ENCODE measurements at regions not wholly inside any gene's neighbourhood (a gene's known extent, or its start where the extent isn't known, plus 50 kb on each side); places are given as distances from the start of the nearest gene placed in this dataset.
"Not testable (repeated sequence)": the region's sequence is repeated elsewhere in the genome, so short reads cannot be mapped to it uniquely, and the experiment has no call there.

DNA sequence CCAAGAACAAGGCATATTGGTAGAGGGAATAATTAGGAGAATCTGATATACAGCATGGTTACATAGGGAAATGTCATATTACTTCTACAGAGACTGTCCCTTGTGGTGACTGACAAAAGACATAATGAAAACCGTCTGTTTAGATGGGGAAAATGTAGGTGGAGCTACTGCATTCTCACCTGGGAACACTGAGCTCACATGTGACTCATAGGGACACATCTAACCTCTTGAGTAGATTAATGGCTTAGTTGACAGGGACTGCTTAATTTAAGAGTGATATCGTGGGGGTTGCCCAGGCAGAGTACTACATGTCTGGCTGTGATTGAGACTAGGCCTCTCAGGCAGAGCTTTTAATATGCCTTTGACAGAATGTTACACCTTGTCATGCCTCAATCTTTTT is 235.3 kb upstream of the ZFP64 start:
- no peak for DNase-seq

- no peak for DNase-seq
Measured at GRCh38 chr20:52425701-52426100, 234.1 kb upstream of the ZFP64 start.

- no peak for DNase-seq
Measured at GRCh38 chr20:52425253-52425652, 233.7 kb upstream of the ZFP64 start.

- not testable (repeated sequence) for DNase-seq
Measured at GRCh38 chr20:52424357-52424942, 232.9 kb upstream of the ZFP64 start.

- DNase-seq: not testable (repeated sequence)
Measured at GRCh38 chr20:52423536-52424140, 232.1 kb upstream of the ZFP64 start.

DNA sequence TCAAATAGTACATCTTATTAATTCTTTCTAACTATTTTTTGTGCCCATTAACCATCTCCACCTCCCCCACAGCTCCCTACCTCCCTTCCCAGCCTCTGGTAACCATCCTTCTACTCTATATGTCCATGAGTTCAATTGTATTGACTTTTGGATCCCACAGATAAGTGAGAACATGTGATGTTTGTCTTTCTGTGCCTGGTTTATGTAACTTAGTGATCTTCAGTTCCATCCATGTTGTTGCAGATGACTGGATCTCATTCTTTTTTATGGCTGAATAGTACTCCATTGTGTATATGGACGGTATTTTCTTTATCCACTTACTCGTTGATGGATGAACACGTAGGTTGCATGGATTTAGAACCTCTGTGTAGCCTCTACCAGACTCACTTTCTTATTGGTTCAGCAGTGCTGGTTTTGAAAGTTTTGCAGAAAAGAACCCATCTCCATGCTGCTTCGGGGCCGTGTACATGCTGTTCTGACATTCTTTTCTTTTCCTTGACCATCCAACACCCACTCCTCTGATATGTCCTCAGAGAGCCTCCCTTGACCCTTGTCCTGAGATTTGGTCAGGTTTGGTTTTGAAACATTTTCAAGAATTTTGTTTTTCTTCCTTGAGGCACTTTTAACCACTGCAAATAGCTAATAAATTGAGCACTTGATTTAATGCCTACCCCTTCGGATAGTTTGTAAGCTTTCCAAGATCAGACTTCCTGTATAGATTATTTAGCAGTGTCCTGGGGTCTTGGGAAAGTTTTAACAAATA is 231.2 kb upstream of the ZFP64 start:
- DNase-seq: no peak

DNA sequence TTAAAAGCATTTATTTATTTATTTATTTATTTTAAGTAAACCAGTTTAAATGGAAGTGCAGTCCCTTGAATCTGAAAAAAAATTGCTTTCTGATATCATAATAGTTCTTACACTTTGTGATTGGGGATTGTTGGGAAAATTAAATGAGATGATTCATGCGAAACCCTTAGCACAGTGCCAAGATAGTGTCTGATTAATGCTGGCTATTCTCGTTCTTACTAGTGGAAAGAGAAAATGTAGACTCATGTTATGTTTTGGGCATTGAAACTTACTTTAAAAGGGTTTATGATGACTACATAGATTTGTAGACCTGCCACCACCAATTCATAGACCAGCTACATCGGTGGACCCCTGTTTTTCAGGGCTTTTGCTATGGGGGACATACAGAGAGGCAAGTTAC is 229.2 kb upstream of the ZFP64 start:
- DNase-seq: no peak

- no peak for DNase-seq
Measured at GRCh38 chr20:52419205-52419604, 227.6 kb upstream of the ZFP64 start.

DNA sequence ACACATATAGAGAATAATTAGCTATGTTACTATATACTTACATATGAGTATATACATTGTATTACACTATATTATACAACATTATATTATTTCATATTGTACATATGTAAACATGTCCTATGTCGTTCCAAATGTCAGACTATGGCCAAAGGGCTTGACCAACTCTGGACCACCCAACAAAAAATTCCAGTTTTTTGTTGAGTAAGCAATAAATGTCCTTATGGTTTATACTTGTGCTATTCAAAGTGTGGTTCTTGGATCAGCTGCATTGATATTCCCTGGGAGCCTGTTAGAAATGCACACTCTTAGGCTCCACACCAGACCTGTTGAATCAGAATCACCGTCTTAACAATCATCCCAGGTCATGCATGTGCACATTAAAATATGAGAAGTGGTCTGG is 225.4 kb upstream of the ZFP64 start:
- DNase-seq: no peak

DNA sequence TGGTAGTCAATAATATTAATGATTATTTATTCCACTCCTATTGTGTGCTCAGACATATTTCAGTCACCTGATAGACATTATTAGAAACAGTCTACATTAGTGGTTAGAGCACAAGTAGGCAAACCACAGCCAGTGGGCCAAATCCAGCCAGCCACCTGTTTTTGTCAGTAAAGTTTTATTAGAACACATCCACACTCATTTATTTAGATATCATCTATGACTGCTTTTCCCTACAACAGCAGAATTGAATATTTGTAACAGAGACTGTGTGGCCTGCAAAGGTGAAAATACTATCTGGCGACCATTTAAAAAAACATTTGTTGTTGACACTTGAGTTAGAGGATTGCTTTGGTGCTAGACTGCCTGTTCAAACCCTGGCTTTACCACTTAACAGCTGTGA is 220.0 kb upstream of the ZFP64 start:
- DNase-seq: no peak

DNA sequence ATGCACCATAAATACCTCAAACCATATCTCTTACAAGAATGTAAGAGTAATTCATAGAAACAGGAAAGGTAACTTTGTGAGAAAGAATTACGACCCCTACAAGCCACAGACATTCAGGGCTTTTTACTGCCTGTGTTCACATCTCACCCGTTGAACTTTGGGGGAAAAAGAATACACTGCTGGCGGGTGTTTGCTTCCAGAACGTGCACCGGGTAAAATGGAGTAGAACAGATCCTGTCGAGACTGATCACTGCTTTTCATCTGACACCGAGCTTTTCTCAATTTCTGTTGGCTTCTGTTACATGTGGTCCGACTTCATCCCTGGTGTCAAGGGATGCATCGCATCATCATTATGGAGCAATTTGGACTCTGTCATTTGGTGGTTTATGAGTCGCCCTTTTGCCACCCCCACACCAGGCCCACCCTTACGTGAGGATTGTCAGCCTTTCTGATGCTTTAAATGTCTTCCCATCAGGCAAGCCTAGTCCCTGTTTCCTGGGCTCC is 219.2 kb upstream of the ZFP64 start:
- DNase-seq: no peak

GRCh38 chr20:52410182-52410647 is 218.6 kb upstream of the ZFP64 start:
- DNase-seq: peak; percentile 19

DNA sequence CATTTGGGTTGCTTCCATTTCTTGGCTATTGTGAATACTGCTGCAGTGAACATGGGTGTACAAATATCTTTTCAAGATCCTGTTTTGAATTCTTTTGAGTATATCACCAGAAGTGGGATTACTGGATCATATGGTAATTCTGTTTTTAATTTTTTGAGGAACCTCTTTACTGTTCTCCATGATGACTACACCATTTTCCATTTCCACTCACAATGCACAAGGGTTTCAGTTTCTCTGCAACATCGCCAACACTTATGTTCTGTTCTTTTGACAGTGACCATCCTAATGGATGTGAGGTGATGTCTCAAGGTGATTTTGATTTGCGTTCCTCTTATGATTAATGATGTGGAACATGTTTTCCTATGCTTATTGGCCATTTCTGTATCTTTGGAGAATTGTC is 214.4 kb upstream of the ZFP64 start:
- no peak for DNase-seq

DNA sequence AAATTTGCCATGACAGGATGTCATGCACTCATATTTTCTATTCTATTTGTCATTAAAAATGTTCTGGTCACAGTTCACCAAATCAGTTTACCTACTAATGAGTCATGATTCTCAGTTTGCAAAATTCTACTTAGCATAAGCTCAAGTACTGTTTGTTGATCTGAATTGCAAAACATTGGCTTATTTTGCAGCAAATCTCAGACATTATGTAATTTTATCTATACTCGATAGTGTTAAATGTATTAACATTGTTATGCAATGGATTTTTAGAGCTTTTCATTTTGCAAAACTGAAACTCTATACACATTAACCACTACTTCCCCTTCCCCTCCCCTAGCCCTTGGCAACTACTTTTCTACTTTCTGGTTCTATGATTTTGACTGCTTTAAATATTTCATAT is 213.8 kb upstream of the ZFP64 start:
- no peak for DNase-seq

GRCh38 chr20:52404671-52405070 is 213.1 kb upstream of the ZFP64 start:
- no peak for DNase-seq

DNA sequence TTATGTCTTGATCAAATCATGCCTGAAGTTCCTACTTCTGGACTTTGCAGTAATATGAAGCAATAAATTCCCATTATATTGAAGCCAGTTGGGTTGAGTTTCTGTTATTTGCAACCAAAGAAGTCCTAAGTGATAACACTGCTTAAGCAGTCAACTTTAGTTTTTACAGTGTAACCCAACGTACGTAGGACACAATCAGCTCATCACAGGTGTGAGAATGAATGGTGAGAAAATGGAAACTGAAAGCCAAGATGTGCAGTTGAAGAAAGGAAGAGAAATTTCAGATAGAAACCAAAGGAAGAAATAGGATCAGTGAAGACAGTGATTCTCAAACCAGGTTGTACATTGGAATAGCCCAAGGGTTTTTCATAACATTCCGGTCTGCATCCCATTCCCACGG is 211.4 kb upstream of the ZFP64 start:
- DNase-seq: no peak

DNA sequence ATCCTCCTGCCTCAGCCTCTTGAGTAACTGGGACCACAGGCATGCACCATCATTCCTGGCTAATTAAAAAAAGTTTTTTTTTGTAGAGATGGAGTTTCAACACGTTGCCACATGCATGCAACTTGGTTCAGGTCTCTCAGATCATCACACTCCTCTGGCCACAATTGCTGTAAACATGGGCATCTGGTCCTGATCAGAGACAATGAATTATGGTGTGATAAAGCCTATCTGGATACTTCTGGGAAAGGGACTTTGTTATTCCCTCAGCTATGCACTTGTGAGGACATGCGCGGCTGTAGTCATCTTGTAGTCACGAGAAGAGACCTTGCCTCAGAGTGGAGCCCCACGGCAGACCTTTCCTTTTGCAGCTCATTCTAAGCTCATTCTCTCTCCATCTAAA is 210.9 kb upstream of the ZFP64 start:
- no peak for DNase-seq

DNA sequence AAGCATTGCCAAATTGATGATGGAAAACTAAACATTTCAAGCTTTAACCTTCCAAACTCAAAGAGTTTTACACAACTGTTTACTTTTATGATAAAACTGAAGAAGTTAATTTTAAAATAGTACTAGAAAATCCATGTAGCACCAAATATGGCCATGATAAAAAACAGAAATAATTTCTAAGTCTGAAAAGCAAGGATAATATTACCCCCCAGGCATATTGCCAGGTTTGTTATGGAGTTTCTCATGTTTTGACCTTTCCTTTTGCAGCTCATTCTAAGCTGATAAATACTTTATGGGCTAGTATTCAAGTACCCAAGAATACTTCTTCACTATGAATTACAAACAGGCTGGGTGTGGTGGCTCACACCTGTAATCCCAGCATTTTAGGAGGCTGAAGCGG is 209.9 kb upstream of the ZFP64 start:
- no peak for DNase-seq

DNA sequence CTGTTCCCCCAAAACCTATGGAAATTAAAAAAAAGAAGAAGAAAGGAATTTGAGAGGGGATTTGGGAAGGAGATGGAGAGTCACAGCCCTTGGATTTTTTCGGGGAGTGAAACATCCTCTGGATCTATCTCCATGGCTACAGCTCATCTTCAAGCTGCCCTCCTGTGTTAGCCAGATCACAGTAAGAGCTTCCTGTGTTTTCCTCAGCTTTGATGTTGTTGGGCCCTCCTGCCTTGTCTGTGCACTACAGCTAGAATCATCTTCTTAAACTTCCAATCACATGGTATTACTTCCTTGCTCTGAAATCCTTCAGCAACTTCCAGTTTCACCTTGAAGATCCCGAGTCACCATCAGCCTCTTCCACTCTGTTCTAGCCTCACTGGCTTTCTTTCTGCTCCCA is 207.8 kb upstream of the ZFP64 start:
- DNase-seq: no peak

DNA sequence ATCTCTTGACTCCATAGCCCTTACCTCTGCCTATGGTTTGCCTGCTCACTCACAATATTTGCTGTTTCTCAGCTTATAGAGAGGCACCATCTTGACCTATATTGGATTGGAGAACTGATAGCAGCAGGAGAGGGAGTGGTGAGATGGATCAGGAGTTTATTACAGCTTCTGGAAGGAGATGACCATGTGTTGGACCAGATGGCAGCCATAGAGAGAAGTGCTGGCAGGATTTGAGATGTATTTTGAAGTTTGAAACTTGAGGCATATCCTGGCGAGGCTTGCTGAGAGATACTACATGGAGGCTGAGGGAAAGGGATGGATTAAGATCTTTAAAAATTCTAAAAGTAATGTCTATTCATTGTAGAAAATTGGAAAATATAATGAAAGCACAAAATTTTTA is 198.0 kb upstream of the ZFP64 start:
- DNase-seq: no peak

DNA sequence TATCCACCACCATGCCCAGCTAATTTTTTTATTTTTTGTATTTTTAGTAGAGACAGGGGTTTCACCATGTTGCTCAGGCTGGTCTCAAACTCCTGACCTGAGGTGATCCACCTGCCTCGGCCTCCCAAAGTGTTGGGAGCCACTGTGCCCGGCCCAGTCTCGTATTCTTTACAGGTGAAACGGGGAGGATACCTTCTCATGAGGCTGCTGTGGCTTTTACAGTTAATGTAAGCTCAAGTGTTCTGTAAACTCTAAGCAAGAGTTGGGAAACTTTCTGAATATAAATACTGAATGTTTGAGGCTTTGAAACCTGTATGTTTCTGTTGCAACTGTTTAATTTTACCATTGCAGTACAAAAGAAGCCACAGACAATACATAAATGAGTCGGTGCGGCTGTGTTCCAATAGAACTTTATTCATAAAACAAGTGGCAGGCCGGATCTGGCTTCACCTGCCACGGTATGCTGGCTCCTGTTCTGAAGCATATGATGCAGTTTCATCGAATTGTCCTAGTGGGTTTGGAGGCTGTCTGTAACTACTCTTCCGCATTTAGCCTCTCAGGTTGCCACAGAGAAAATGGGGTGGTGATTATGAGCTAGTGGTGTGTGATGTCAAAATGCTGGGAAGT is 192.5 kb upstream of the ZFP64 start:
- no peak for DNase-seq

DNA sequence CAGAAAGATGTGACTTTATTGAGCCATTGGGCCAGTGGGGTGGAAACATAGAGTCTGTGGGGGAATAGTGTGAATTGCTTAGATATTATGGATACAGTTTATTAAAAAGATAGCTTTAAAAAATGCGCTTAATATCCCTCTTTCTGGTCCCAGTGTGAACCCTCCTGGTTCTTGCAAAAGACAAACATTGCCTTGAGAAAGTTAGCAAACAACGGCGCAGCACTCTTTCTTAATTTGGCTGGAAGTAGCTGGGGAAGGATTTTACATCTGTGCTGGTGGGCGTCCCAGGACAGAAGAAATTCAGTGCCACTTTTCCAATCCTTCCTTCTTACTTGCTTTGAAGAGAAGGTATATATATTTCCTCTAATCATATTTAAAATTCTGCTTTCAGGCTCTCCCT is 191.4 kb upstream of the ZFP64 start:
- no peak for DNase-seq

DNA sequence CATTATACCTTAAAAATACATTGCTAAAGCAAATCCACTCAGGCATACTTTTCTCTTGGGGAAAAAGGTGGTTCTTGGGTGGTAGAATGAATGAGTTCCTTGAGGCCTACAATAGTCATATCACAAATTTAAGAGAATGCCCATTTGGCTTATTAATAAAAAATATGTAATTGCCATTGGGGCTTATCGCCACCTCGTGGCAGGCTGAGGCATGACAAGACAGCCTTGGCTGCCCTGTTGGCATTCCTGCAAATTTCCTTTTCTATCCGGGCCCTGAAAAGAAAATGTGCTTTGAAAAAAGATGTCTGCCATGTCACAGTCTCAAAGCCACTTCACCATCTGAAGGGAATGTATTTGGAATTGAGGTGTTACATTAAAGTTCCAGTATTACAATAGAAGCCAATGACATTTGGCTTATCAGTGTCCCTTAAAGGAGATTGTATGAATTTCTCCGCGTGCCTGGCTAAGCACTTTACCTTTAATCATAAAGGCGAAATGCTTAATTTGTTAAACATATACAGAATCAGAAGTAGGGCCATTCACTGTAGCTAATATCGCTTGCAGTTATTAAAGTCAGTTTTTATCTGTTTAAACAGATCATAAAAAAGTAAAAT is 188.3 kb upstream of the ZFP64 start:
- DNase-seq: peak; percentile 19
